HEK293 (cell line): ENCODE measurements at regions not wholly inside any gene's neighbourhood (a gene's known extent, or its start where the extent isn't known, plus 50 kb on each side); places are given as distances from the start of the nearest gene placed in this dataset.

ENCODE experiments used
- PRDM1 ChIP-seq: fragments of 450-650 bp; formaldehyde crosslinking; IDR thresholded peaks from 2 replicates; pipeline ENCODE4; 2016; ENCODE audit warnings: missing biosample characterization, missing genetic modification characterization
- TRIM28 ChIP-seq: IDR thresholded peaks from 2 replicates; pipeline ENCODE4 v1.6.1; 2011; ENCODE audit warnings: low read length, control low read depth, borderline replicate concordance
- YY1 ChIP-seq: fragments of 450-650 bp; formaldehyde crosslinking; IDR thresholded peaks from 2 replicates; pipeline ENCODE4 v1.5.1; 2018; ENCODE audit warnings: missing biosample characterization, missing genetic modification characterization
- YY2 ChIP-seq: fragments of 450-650 bp; formaldehyde crosslinking; IDR thresholded peaks from 2 replicates; pipeline ENCODE4 v1.5.1; 2016; ENCODE audit warnings: missing biosample characterization, missing genetic modification characterization
- ZIC2 ChIP-seq: fragments of 450-650 bp; formaldehyde crosslinking; IDR thresholded peaks from 2 replicates; pipeline ENCODE4 v1.5.1; 2016; ENCODE audit warnings: missing biosample characterization, missing genetic modification characterization
- ZNF274 ChIP-seq, 2 experiments: fragments of 200-500 bp in 1 of 2; fragments of 450-650 bp in 1 of 2; sonication (Bioruptor generic) in 1 of 2; formaldehyde crosslinking in 1 of 2; IDR thresholded peaks; 2 replicates each; pipeline versions ENCODE4 v1.5.1 to v1.6.1; 2014 to 2016; ENCODE audit warnings: borderline replicate concordance in 1 of 2, inconsistent platforms in 1 of 2, low read length in 1 of 2, missing biosample characterization in 1 of 2, missing genetic modification characterization in 1 of 2
- ZNF302 ChIP-seq: fragments of 450-650 bp; formaldehyde crosslinking; IDR thresholded peaks from 2 replicates; pipeline ENCODE4 v1.5.1; 2016; ENCODE audit warnings: missing biosample characterization, missing genetic modification characterization, low read depth
- ZNF555 ChIP-seq: fragments of 450-650 bp; formaldehyde crosslinking; conservative IDR thresholded peaks from 2 replicates; pipeline ENCODE4 v1.5.1; 2017; ENCODE audit warnings: missing biosample characterization, mild to moderate bottlenecking, missing genetic modification characterization, inconsistent platforms
- ZNF785 ChIP-seq: fragments of 450-650 bp; formaldehyde crosslinking; IDR thresholded peaks from 2 replicates; pipeline ENCODE4 v1.5.1; 2016; ENCODE audit warnings: missing biosample characterization, missing genetic modification characterization
- TF ChIP-seq, protein P1 (sequence below): fragments of 450-650 bp; formaldehyde crosslinking; IDR thresholded peaks from 2 replicates; pipeline ENCODE4 v1.5.1; 2016; ENCODE audit warnings: missing biosample characterization, missing genetic modification characterization
- TF ChIP-seq, protein P2 (sequence below): fragments of 450-650 bp; formaldehyde crosslinking; IDR thresholded peaks from 2 replicates; pipeline ENCODE4 v1.5.1; 2016; ENCODE audit warnings: missing biosample characterization, missing genetic modification characterization
- TF ChIP-seq, protein P3 (sequence below): fragments of 450-650 bp; formaldehyde crosslinking; IDR thresholded peaks from 2 replicates; pipeline ENCODE4 v1.5.1; 2016; ENCODE audit warnings: missing biosample characterization, missing genetic modification characterization

DNA sequence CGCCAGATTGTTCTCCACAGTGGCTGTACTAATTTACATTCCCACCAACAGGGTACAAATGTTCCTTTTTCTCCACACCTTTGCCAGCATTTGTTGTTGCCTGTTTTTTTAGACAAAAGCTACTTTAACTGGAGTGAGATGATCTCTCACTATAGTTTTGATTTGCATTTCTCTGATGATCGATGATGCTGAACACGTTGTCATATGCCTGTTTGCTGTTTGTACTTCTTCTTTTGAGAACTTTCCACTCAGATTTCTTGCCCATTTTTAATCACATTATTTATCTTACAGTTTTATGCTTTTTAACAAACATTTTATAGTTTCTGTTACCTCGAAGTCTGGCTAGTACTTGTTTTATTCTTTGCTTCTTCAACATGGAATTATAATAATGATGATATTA, 643.7 kb upstream of the ALCAM start:
- TF ChIP-seq ZIC2 (tag by site-specific recombination) (no peak), TRIM28 (no peak), ZNF555 (no peak), PRDM1 (tag by site-specific recombination) (no peak), YY1 (tag by site-specific recombination) (no peak), YY2 (tag by site-specific recombination) (no peak), ZNF274 (IDR thresholded peaks at IDR 0.05; ENCODE audit: low read length) (no peak), ZNF274 (tag by site-specific recombination; IDR thresholded peaks at IDR 0.05; ENCODE audit: borderline replicate concordance) (no peak), ZNF785 (tag by site-specific recombination) (no peak), ZNF302 (no peak)
- TF ChIP-seq, protein P1, sequence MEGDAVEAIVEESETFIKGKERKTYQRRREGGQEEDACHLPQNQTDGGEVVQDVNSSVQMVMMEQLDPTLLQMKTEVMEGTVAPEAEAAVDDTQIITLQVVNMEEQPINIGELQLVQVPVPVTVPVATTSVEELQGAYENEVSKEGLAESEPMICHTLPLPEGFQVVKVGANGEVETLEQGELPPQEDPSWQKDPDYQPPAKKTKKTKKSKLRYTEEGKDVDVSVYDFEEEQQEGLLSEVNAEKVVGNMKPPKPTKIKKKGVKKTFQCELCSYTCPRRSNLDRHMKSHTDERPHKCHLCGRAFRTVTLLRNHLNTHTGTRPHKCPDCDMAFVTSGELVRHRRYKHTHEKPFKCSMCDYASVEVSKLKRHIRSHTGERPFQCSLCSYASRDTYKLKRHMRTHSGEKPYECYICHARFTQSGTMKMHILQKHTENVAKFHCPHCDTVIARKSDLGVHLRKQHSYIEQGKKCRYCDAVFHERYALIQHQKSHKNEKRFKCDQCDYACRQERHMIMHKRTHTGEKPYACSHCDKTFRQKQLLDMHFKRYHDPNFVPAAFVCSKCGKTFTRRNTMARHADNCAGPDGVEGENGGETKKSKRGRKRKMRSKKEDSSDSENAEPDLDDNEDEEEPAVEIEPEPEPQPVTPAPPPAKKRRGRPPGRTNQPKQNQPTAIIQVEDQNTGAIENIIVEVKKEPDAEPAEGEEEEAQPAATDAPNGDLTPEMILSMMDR (tag by site-specific recombination): no peak
- TF ChIP-seq, protein P2, sequence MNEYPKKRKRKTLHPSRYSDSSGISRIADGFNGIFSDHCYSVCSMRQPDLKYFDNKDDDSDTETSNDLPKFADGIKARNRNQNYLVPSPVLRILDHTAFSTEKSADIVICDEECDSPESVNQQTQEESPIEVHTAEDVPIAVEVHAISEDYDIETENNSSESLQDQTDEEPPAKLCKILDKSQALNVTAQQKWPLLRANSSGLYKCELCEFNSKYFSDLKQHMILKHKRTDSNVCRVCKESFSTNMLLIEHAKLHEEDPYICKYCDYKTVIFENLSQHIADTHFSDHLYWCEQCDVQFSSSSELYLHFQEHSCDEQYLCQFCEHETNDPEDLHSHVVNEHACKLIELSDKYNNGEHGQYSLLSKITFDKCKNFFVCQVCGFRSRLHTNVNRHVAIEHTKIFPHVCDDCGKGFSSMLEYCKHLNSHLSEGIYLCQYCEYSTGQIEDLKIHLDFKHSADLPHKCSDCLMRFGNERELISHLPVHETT (tag by site-specific recombination): no peak
- TF ChIP-seq, protein P3, sequence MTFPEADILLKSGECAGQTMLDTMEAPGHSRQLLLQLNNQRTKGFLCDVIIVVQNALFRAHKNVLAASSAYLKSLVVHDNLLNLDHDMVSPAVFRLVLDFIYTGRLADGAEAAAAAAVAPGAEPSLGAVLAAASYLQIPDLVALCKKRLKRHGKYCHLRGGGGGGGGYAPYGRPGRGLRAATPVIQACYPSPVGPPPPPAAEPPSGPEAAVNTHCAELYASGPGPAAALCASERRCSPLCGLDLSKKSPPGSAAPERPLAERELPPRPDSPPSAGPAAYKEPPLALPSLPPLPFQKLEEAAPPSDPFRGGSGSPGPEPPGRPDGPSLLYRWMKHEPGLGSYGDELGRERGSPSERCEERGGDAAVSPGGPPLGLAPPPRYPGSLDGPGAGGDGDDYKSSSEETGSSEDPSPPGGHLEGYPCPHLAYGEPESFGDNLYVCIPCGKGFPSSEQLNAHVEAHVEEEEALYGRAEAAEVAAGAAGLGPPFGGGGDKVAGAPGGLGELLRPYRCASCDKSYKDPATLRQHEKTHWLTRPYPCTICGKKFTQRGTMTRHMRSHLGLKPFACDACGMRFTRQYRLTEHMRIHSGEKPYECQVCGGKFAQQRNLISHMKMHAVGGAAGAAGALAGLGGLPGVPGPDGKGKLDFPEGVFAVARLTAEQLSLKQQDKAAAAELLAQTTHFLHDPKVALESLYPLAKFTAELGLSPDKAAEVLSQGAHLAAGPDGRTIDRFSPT (tag by site-specific recombination): no peak
